Natural killer cell (primary cell): ENCODE measurements at regions not wholly inside any gene's neighbourhood (a gene's known extent, or its start where the extent isn't known, plus 50 kb on each side); places are given as distances from the start of the nearest gene placed in this dataset.

Experiments used
- ATAC-seq, 3 donors: fragments of 150-1000 bp in 2 of 3; fragments of 200-7000 bp in 1 of 3; cut with Tn5 transposase; 1 replicate in 1 of 3; 2 replicates in 2 of 3; pipeline ENCODE4 v1.10.0; 2021; ENCODE audit warnings: mild to moderate bottlenecking in 2 of 3, moderate library complexity in 2 of 3
- DNase-seq, 2 donors: peaks; one replicate each; pipeline versions ENCODE4 v3.0.0 to v3.0.0-alpha.2; 2013 to 2021; ENCODE audit warnings: mixed read lengths in 1 of 2
- H3K27ac ChIP-seq: one replicate; pipeline ENCODE4 v1.5.1; 2013; ENCODE audit warnings: mild to moderate bottlenecking, low read length
- H3K27me3 ChIP-seq: one replicate; pipeline ENCODE4 v1.6.1; 2013; ENCODE audit warnings: low read length; ENCODE audit not compliant: control insufficient read depth, insufficient read depth
- H3K36me3 ChIP-seq: one replicate; pipeline ENCODE4 v1.6.1; 2013; ENCODE audit warnings: low read length; ENCODE audit not compliant: control insufficient read depth, insufficient read depth
- H3K4me1 ChIP-seq: one replicate; pipeline ENCODE4 v1.6.1; 2013; ENCODE audit warnings: low read length; ENCODE audit not compliant: control insufficient read depth, insufficient read depth
- H3K4me3 ChIP-seq: one replicate; pipeline ENCODE4 v1.5.1; 2013; ENCODE audit warnings: low read length
- H3K9me3 ChIP-seq: one replicate; pipeline ENCODE4 v1.6.1; 2013; ENCODE audit warnings: low read length; ENCODE audit not compliant: control insufficient read depth, insufficient read depth
- H3K27ac Mint-ChIP-seq, 2 donors: one replicate each; pipeline ENCODE4 v1.8.0; 2022; ENCODE audit warnings: mild to moderate bottlenecking in 2 of 2, mixed read lengths in 2 of 2, moderate library complexity in 1 of 2
- H3K27me3 Mint-ChIP-seq, 2 donors: one replicate each; pipeline ENCODE4 v1.8.0; 2022; ENCODE audit warnings: low read depth in 2 of 2, mixed read lengths in 2 of 2
- H3K36me3 Mint-ChIP-seq: one replicate; pipeline ENCODE4 v1.8.0; 2022; ENCODE audit warnings: mixed read lengths
- H3K4me1 Mint-ChIP-seq, 2 donors: one replicate each; pipeline ENCODE4 v1.8.0; 2022; ENCODE audit warnings: mixed read lengths in 2 of 2
- H3K4me3 Mint-ChIP-seq: one replicate; pipeline ENCODE4 v1.8.0; 2022; ENCODE audit warnings: mild to moderate bottlenecking, moderate library complexity, mixed read lengths
- H3K9me3 Mint-ChIP-seq, 2 donors: one replicate each; pipeline ENCODE4 v1.8.0; 2022; ENCODE audit warnings: mixed read lengths in 2 of 2
- WGBS: methylation state at CpG from one replicate; pipeline ENCODE4 v1.1.7; 2013; ENCODE audit warnings: missing lambda C conversion rate; ENCODE audit not compliant: insufficient coverage; 5-methylcytosine and 5-hydroxymethylcytosine counted together
- intact Hi-C: fragments of 100-400 bp; cut with micrococcal nuclease; formaldehyde crosslinking; loops from one replicate; pipeline ENCODE4 v1.14.2; 2022
- TF ChIP-seq, protein P1 (sequence below): fragments of 200-600 bp; IDR thresholded peaks from one replicate; pipeline ENCODE4 v1.8.0; 2022; ENCODE audit warnings: antibody characterized with exemption

GRCh38 chr6:82780334-82780733, 285.3 kb downstream of the UBE3D start:
- Mint-ChIP-seq H3K36me3 (no peaks in the 10 kb centered on the region), H3K4me3 (no peak overlapping the region), H3K4me1 (no peaks in the 10 kb centered on the region), H3K27me3 (no peaks in the 10 kb centered on the region), H3K27ac (no peak overlapping the region), H3K9me3 (peaks cover 2 to 3% of the 10 kb centered on the region in 2 donors)
- H3K4me3 ChIP-seq, result no peak overlapping the region
- H3K27me3 ChIP-seq, result no peaks in the 10 kb centered on the region
- no peak for ATAC-seq
- DNase-seq, result no peak
- H3K27ac ChIP-seq, result no peak overlapping the region
- H3K36me3 ChIP-seq, result no peaks in the 10 kb centered on the region
- intact Hi-C loops, result no loop called here
- TF ChIP-seq, protein P1, sequence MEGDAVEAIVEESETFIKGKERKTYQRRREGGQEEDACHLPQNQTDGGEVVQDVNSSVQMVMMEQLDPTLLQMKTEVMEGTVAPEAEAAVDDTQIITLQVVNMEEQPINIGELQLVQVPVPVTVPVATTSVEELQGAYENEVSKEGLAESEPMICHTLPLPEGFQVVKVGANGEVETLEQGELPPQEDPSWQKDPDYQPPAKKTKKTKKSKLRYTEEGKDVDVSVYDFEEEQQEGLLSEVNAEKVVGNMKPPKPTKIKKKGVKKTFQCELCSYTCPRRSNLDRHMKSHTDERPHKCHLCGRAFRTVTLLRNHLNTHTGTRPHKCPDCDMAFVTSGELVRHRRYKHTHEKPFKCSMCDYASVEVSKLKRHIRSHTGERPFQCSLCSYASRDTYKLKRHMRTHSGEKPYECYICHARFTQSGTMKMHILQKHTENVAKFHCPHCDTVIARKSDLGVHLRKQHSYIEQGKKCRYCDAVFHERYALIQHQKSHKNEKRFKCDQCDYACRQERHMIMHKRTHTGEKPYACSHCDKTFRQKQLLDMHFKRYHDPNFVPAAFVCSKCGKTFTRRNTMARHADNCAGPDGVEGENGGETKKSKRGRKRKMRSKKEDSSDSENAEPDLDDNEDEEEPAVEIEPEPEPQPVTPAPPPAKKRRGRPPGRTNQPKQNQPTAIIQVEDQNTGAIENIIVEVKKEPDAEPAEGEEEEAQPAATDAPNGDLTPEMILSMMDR, result no peak
- 53% methylated on average over 1 of the region's 1 CpG for WGBS
- no peaks in the 10 kb centered on the region for H3K9me3 ChIP-seq
- H3K4me1 ChIP-seq, result no peaks in the 10 kb centered on the region

- Mint-ChIP-seq H3K4me1 (no peaks in the 10 kb centered on the region), H3K27ac (no peak overlapping the region), H3K27me3 (no peaks in the 10 kb centered on the region), H3K9me3 (peaks cover 2 to 3% of the 10 kb centered on the region in 2 donors), H3K4me3 (no peak overlapping the region), H3K36me3 (no peaks in the 10 kb centered on the region)
- intact Hi-C loops, result no loop called here
- no peak overlapping the region for H3K27ac ChIP-seq
- DNase-seq (no peak), ATAC-seq (no peak)
- no peak overlapping the region for H3K4me3 ChIP-seq
- no peaks in the 10 kb centered on the region for H3K36me3 ChIP-seq
- WGBS, result 82% methylated on average over 2 of the region's 2 CpGs
- TF ChIP-seq, protein P1, result no peak
- no peaks in the 10 kb centered on the region for H3K4me1 ChIP-seq
- H3K9me3 ChIP-seq, result no peaks in the 10 kb centered on the region
- no peaks in the 10 kb centered on the region for H3K27me3 ChIP-seq
Measured at GRCh38 chr6:82781620-82782204, 283.9 kb downstream of the UBE3D start.

DNA sequence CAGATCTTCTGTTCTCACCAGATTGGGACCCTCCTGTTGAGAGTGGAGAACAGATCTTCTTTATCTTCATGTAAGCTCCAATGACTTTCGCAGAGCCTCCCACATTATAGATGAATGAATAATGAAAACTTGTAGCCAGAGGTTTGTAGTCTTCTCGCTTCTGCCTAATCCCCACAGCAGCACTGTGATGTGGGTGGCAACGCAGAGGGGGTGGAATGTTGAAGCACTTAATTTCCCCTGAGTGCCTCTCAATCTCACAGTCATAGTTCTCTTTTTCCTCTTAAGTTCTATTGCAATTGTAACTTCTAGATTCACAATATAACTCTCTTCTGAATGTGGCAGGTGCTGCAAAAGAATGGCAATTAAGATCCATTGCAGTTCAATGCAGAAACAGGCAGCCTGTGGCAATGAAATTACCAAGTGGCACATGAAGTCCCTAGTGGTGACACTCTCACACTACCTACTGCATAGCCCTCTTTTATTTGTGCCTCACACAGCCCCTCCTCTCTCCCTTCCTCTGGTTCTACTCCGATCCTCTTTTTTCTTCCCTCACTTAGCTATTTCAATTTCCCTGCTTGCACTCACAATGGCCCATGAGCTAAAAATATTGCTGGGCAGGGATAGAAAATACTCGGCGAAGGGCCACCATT, 281.9 kb downstream of the UBE3D start:
- Histone ChIP-seq H3K9me3 (peaks cover 8% of the 10 kb centered on the region), H3K27ac (no peak overlapping the region), H3K27me3 (no peaks in the 10 kb centered on the region), H3K4me3 (no peak overlapping the region), H3K4me1 (no peaks in the 10 kb centered on the region), H3K36me3 (no peaks in the 10 kb centered on the region)
- H3K27me3 Mint-ChIP-seq, result no peaks in the 10 kb centered on the region
- intact Hi-C loops, result no loop called here
- ATAC-seq (no peak), DNase-seq (no peak)
- H3K36me3 Mint-ChIP-seq, result no peaks in the 10 kb centered on the region
- TF ChIP-seq, protein P1, result no peak
- H3K4me3 Mint-ChIP-seq, result no peak overlapping the region
- no peaks in the 10 kb centered on the region for H3K4me1 Mint-ChIP-seq
- H3K27ac Mint-ChIP-seq, result no peak overlapping the region
- H3K9me3 Mint-ChIP-seq, result peaks cover 2 to 3% of the 10 kb centered on the region in 2 donors
- 69% methylated on average over 6 of the region's 6 CpGs for WGBS

DNA sequence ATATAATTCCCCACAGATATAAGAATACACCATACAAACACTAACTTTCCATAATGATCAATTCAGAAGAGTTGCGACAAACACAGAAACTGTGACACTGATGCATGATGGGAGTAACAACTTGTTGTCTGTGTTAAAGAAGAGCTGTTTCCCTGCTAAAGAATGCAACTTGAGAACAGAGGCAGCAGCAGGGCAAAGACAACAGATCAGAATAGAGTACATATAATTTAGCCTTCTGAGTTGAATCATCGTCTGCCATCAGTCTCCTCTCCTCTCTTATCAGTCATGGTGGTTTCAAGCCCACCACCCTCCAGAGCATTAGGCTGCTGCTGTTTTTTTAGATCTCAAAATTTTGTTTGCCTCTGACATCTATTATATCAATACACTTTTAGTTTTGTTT, 280.4 kb downstream of the UBE3D start:
- Mint-ChIP-seq H3K4me1 (no peaks in the 10 kb centered on the region), H3K27ac (no peak overlapping the region), H3K9me3 (peaks cover 2 to 3% of the 10 kb centered on the region in 2 donors), H3K4me3 (no peak overlapping the region), H3K27me3 (no peaks in the 10 kb centered on the region), H3K36me3 (no peaks in the 10 kb centered on the region)
- WGBS, result 72% methylated on average over 2 of the region's 2 CpGs
- no peak for DNase-seq
- no peak for ATAC-seq
- H3K4me3 ChIP-seq, result no peak overlapping the region
- H3K36me3 ChIP-seq, result no peaks in the 10 kb centered on the region
- H3K4me1 ChIP-seq, result no peaks in the 10 kb centered on the region
- intact Hi-C loops, result no loop called here
- no peaks in the 10 kb centered on the region for H3K27me3 ChIP-seq
- peaks cover 21% of the 10 kb centered on the region for H3K9me3 ChIP-seq
- TF ChIP-seq, protein P1, result no peak
- no peak overlapping the region for H3K27ac ChIP-seq
